ENCODE measurements at regions not wholly inside any gene's neighbourhood (a gene's known extent, or its start where the extent isn't known, plus 50 kb on each side); places are given as distances from the start of the nearest gene placed in this dataset.

DNA sequence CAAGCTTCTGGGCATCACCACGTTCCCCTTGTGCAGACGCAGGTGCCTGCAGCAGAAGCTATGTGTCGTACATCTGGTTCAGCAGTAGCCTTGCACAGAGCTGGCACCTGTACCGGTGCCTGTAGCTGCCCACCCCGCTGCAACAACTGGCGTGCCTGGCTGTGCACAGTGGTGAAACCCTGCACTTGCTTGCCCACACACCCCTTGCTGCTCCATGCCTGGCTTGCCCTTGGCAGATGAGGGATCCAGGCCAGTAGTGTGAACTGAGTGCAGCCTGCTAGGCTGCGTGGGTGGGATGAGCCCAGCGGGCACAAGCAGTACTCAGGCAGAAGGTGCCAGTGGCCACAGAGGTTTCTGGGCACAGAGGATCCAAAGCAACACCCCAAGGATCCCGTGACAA is 528.4 kb downstream of the PPARGC1A start:
- DNase-seq: no peak
- no peaks in the 10 kb centered on the region for H3K36me3 Mint-ChIP-seq
- CTCF ChIA-PET: no interaction called here

GRCh38 chr4:23360718-23361117 is 529.1 kb downstream of the PPARGC1A start:
- H3K36me3 Mint-ChIP-seq: no peaks in the 10 kb centered on the region
- ATAC-seq (no peak), DNase-seq (no peak)
- CTCF ChIA-PET: no interaction called here
- peaks cover 2% of the 10 kb centered on the region for H3K9me3 Mint-ChIP-seq (ENCODE audit: low read depth)
- H3K4me3 Mint-ChIP-seq: no peak overlapping the region
- no peak overlapping the region for H3K27ac Mint-ChIP-seq
- no peaks in the 10 kb centered on the region for H3K27me3 Mint-ChIP-seq
- no peaks in the 10 kb centered on the region for H3K4me1 Mint-ChIP-seq

More for the DNA sequence above, 528.4 kb downstream of the PPARGC1A start:
- no peak overlapping the region for H3K4me3 Mint-ChIP-seq
- peaks cover 2% of the 10 kb centered on the region for H3K9me3 Mint-ChIP-seq (ENCODE audit: low read depth)
- no peaks in the 10 kb centered on the region for H3K4me1 Mint-ChIP-seq
- no peaks in the 10 kb centered on the region for H3K27me3 Mint-ChIP-seq
- no peak overlapping the region for H3K27ac Mint-ChIP-seq
- no peak for ATAC-seq

DNA sequence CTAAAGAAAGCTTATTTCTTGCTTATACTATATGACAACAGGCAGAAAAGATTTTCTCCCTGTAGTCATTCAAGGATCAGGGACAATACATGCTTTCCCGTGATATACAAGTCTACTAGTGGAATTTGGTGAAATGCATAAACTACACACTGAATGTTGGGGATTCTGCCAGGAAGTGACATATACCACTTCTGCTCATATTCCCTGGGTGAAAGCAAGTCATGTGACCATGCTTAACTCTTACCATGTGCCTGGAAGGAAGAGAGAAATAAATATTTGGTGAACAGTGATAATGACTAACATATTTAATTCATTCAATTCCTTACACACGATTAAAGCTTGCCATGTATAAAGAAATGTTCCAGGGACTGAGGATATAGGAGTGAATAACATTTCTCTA is 534.6 kb downstream of the PPARGC1A start:
- ATAC-seq (no peak), DNase-seq (no peak)
- H3K27me3 Mint-ChIP-seq: no peaks in the 10 kb centered on the region
- CTCF ChIA-PET: no interaction called here
- H3K4me3 Mint-ChIP-seq: no peak overlapping the region
- no peaks in the 10 kb centered on the region for H3K36me3 Mint-ChIP-seq
- H3K27ac Mint-ChIP-seq: no peak overlapping the region
- H3K4me1 Mint-ChIP-seq: no peaks in the 10 kb centered on the region
- H3K9me3 Mint-ChIP-seq (ENCODE audit: low read depth): peaks cover 2% of the 10 kb centered on the region

DNA sequence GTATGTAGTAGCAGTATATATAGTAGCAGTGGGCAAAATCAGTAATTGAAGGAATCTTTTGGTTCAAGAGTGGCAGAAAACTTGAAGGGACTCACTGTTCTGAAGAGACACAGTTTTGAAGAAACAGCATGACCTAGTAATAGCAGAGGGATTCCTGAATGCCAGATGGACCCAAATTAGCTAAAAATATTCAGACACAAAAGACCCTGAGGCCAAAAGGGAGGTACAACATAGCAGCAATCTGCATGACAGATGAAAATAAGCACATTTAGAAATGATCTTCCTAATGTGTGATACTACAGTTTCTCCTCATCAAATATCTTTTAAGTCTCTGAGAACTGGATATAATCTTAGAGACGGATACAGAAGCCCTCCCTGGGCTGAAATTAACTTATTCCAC is 536.6 kb downstream of the PPARGC1A start:
- ATAC-seq (no peak), DNase-seq (no peak)
- Mint-ChIP-seq H3K9me3 (ENCODE audit: low read depth) (peaks cover 2% of the 10 kb centered on the region), H3K4me3 (no peak overlapping the region), H3K36me3 (no peaks in the 10 kb centered on the region), H3K27ac (no peak overlapping the region), H3K4me1 (no peaks in the 10 kb centered on the region), H3K27me3 (no peaks in the 10 kb centered on the region)
- CTCF ChIA-PET: no interaction called here

GRCh38 chr4:23348789-23349498 is 540.9 kb downstream of the PPARGC1A start:
- Mint-ChIP-seq H3K4me3 (no peak overlapping the region), H3K36me3 (no peaks in the 10 kb centered on the region)
- ATAC-seq: no peak

DNA sequence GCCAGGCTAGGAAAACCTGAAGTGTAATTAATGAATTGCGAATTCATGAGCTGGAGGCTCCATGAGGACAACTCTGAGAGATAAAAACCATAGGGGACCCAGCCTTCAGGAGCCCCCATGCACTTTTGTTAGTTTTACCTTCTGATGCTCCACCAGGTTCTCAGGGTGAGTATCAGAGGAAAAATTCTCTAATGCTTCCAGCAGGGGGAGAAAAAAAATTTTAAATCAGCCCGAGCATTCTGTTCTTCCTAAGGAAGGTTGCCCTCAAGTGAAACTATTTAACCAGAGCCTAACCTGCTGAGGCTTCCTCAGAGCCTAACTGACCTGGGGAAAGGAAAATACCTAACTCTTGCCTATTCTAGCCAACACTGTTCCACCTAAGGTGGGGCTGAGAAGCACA is 552.6 kb downstream of the PPARGC1A start:
- H3K36me3 Mint-ChIP-seq: no peaks in the 10 kb centered on the region
- no peak overlapping the region for H3K27ac Mint-ChIP-seq
- no peaks in the 10 kb centered on the region for H3K27me3 Mint-ChIP-seq
- no peak overlapping the region for H3K4me3 Mint-ChIP-seq
- peaks cover 12% of the 10 kb centered on the region for H3K4me1 Mint-ChIP-seq
- CTCF ChIA-PET: no interaction called here
- H3K9me3 Mint-ChIP-seq (ENCODE audit: low read depth): peaks cover 5% of the 10 kb centered on the region
- no peak for DNase-seq
- no peak for ATAC-seq

More at GRCh38 chr4:23348789-23349498, 540.9 kb downstream of the PPARGC1A start:
- CTCF ChIA-PET: no interaction called here
- DNase-seq: no peak
- Mint-ChIP-seq H3K9me3 (ENCODE audit: low read depth) (peaks cover 2% of the 10 kb centered on the region), H3K27me3 (no peaks in the 10 kb centered on the region), H3K4me1 (no peaks in the 10 kb centered on the region), H3K27ac (no peak overlapping the region)

GRCh38 chr4:23333946-23334878 is 555.6 kb downstream of the PPARGC1A start:
- CTCF ChIA-PET: interaction anchor here (0.7 kb wide), 1 partner anchor 12 kb away, joined by 4 read pairs; no protein-coding TSS in a partner anchor
- H3K9me3 Mint-ChIP-seq (ENCODE audit: low read depth): peaks cover 5% of the 10 kb centered on the region
- H3K4me1 Mint-ChIP-seq: peaks cover 12% of the 10 kb centered on the region
- H3K27me3 Mint-ChIP-seq: no peaks in the 10 kb centered on the region
- ATAC-seq: peak; percentile 68
- no peak overlapping the region for H3K4me3 Mint-ChIP-seq
- no peaks in the 10 kb centered on the region for H3K36me3 Mint-ChIP-seq
- H3K27ac Mint-ChIP-seq: peak overlapping the region; percentile 61
- DNase-seq: no peak

DNA sequence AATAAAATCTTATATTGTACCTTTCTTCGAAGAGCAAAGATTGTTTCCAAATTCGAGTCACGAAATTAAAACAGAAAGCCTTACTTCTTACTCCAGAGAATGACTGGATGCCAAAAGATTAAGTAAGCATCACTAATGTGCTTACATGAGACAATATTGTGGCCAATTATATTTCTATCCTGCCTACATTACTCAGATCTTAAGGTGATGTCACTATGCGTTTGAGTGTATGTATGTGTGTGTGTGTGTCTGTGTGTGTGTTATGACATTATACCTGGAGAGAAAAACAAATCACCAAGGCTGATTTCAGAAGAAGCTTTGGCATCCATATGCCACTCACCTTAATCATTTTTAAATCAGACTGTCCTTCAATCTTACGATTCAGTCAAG is 556.3 kb downstream of the PPARGC1A start:
- H3K4me3 Mint-ChIP-seq: no peak overlapping the region
- peaks cover 5% of the 10 kb centered on the region for H3K9me3 Mint-ChIP-seq (ENCODE audit: low read depth)
- H3K4me1 Mint-ChIP-seq: peaks cover 12% of the 10 kb centered on the region
- CTCF ChIA-PET: no interaction called here
- DNase-seq (no peak), ATAC-seq (peak; percentile 36)
- H3K27ac Mint-ChIP-seq: no peak overlapping the region
- no peaks in the 10 kb centered on the region for H3K36me3 Mint-ChIP-seq
- no peaks in the 10 kb centered on the region for H3K27me3 Mint-ChIP-seq

- ATAC-seq: no peak
- no peak for DNase-seq
- Mint-ChIP-seq H3K36me3 (no peaks in the 10 kb centered on the region), H3K4me1 (peaks cover 12% of the 10 kb centered on the region), H3K27ac (no peak overlapping the region), H3K27me3 (no peaks in the 10 kb centered on the region), H3K9me3 (ENCODE audit: low read depth) (peaks cover 5% of the 10 kb centered on the region), H3K4me3 (no peak overlapping the region)
- CTCF ChIA-PET: no interaction called here
These were observed 557.5 kb downstream of the PPARGC1A start for GRCh38 chr4:23332313-23332712.

DNA sequence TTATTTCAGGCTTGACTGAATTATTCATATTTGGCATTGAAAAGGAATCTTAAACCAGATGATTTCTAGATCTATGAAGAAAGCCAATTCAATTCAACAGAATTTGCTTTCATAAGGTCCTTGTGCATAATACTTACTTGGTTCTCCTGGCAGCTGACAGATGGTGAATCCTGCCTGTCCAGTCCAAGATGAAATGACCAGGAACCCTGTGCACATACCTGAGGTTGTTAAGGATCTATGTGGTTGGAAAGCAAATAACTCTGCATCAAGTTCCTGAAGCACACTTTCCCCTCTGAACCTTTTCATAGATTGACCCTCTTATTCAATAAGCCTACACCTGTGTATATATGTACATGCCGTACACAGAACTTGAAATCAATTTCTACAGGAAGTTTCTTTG is 562.7 kb downstream of the PPARGC1A start:
- no peaks in the 10 kb centered on the region for H3K4me1 Mint-ChIP-seq
- H3K27me3 Mint-ChIP-seq: no peaks in the 10 kb centered on the region
- no peak overlapping the region for H3K4me3 Mint-ChIP-seq
- no peak overlapping the region for H3K27ac Mint-ChIP-seq
- peaks cover 4% of the 10 kb centered on the region for H3K9me3 Mint-ChIP-seq (ENCODE audit: low read depth)
- CTCF ChIA-PET: no interaction called here
- H3K36me3 Mint-ChIP-seq: no peaks in the 10 kb centered on the region
- ATAC-seq: no peak
- DNase-seq: no peak

GRCh38 chr4:23324021-23324690 is 565.7 kb downstream of the PPARGC1A start:
- Mint-ChIP-seq H3K4me1 (no peaks in the 10 kb centered on the region), H3K27me3 (no peaks in the 10 kb centered on the region), H3K36me3 (no peaks in the 10 kb centered on the region), H3K9me3 (ENCODE audit: low read depth) (peaks cover 4% of the 10 kb centered on the region), H3K4me3 (no peak overlapping the region), H3K27ac (no peak overlapping the region)
- no peak for ATAC-seq
- CTCF ChIA-PET: no interaction called here
- no peak for DNase-seq

GRCh38 chr4:23323436-23323835 is 566.4 kb downstream of the PPARGC1A start:
- no peak overlapping the region for H3K4me3 Mint-ChIP-seq
- CTCF ChIA-PET: no interaction called here
- no peak for DNase-seq
- H3K36me3 Mint-ChIP-seq: no peaks in the 10 kb centered on the region
- H3K4me1 Mint-ChIP-seq: no peaks in the 10 kb centered on the region
- no peak for ATAC-seq
- no peaks in the 10 kb centered on the region for H3K27me3 Mint-ChIP-seq
- H3K9me3 Mint-ChIP-seq (ENCODE audit: low read depth): peaks cover 6% of the 10 kb centered on the region
- H3K27ac Mint-ChIP-seq: no peak overlapping the region

- DNase-seq (no peak), ATAC-seq (no peak)
- Mint-ChIP-seq H3K27ac (no peak overlapping the region), H3K27me3 (no peaks in the 10 kb centered on the region), H3K9me3 (ENCODE audit: low read depth) (peaks cover 6% of the 10 kb centered on the region), H3K4me1 (no peaks in the 10 kb centered on the region), H3K4me3 (no peak overlapping the region), H3K36me3 (no peaks in the 10 kb centered on the region)
- CTCF ChIA-PET: interaction anchor here (1.7 kb wide), 1 partner anchor 8 kb away, joined by 3 read pairs; no protein-coding TSS in a partner anchor
These were observed 567.1 kb downstream of the PPARGC1A start for GRCh38 chr4:23322732-23323131.

Data from activated CD8-positive, alpha-beta memory T cell treated with anti-CD3 and anti-CD28 coated beads, Interleukin-2, amount 10 ng/mL, durations not matched to agents 7 days and 5 days (primary cell).